ENCODE measurements at regions not wholly inside any gene's neighbourhood (a gene's known extent, or its start where the extent isn't known, plus 50 kb on each side); places are given as distances from the start of the nearest gene placed in this dataset.

DNA sequence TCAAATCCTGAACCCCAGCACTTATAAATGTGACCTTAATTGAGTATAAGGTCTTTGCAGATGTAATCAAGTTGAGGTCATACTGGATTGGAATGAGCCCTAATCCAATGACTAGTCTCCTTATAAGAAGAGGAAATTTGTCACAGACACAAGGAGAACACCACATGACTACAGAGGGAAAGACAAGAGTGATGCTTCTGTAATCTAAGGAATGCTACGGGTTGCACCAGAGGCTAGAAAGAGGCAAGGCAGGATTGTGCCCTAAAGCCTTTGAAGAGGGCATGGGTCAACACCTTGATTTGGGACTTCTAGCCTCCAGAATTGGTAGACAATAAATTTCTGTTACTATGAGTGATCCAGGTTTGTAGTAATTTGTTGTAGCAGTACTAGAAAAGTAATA is 135.0 kb downstream of the FOXG1 start:
- no peaks in the 10 kb centered on the region for H3K4me1 Mint-ChIP-seq
- H3K9me3 Mint-ChIP-seq = peaks cover 0 to 35% (median 11%) of the 10 kb centered on the region in 6 donors
- no peak overlapping the region for H3K27ac Mint-ChIP-seq
- no peak for DNase-seq
- no peaks in the 10 kb centered on the region for H3K36me3 Mint-ChIP-seq
- peaks cover 0 to 5% (median 1%) of the 10 kb centered on the region in 3 donors for H3K27me3 Mint-ChIP-seq (ENCODE audit: low read depth in 3 of 3)
- H3K4me3 Mint-ChIP-seq = no peak overlapping the region

DNA sequence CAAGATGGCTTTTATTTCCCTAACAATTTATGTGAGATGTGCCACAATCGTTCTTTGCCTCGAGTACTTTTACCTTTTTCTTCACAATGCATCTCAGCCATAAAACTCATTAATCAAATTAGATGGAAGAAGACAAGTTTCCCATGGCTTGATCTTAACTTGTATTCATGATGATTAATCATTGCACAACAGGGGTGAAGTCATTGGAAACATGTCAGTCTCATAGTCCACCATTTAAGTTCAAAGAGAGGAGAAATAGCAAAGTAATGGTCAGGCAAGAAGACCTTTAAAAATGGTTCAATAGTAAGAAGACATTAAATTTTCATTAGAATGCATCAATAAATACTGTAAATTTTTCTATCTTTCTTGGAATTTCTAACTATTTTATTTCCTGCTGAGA is 136.3 kb downstream of the FOXG1 start:
- Mint-ChIP-seq H3K36me3 (no peaks in the 10 kb centered on the region), H3K4me3 (no peak overlapping the region), H3K9me3 (peaks cover 2 to 43% (median 20%) of the 10 kb centered on the region in 6 donors), H3K27ac (no peak overlapping the region), H3K27me3 (ENCODE audit: low read depth in 3 of 3) (peaks cover 0 to 5% (median 1%) of the 10 kb centered on the region in 3 donors), H3K4me1 (no peaks in the 10 kb centered on the region)
- DNase-seq = no peak

DNA sequence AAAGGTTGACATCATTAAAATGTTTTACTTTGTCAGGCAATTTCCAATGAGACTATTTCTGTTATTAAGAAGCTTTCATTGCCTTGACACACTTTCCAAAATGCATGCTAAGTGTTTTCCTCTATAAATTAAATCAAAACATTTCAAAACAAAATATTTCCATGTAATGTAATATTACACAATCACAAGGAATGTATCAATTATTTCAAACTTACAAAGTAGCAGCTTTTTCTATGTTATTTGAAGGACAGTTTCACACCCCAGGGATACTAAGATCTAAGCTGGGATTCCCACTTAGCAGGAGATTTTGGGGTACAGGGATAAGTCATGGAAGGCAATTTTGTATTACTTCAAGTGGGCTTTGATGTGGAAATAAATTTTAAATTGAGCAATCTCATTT is 144.9 kb downstream of the FOXG1 start:
- no peak overlapping the region for H3K27ac Mint-ChIP-seq
- H3K27me3 Mint-ChIP-seq (ENCODE audit: low read depth in 3 of 3) = peaks cover 0 to 2% (median 0%) of the 10 kb centered on the region in 3 donors
- no peak for DNase-seq
- H3K9me3 Mint-ChIP-seq = peaks cover 21 to 66% (median 42%) of the 10 kb centered on the region in 6 donors
- H3K36me3 Mint-ChIP-seq = no peaks in the 10 kb centered on the region
- no peak overlapping the region for H3K4me3 Mint-ChIP-seq
- no peaks in the 10 kb centered on the region for H3K4me1 Mint-ChIP-seq

DNA sequence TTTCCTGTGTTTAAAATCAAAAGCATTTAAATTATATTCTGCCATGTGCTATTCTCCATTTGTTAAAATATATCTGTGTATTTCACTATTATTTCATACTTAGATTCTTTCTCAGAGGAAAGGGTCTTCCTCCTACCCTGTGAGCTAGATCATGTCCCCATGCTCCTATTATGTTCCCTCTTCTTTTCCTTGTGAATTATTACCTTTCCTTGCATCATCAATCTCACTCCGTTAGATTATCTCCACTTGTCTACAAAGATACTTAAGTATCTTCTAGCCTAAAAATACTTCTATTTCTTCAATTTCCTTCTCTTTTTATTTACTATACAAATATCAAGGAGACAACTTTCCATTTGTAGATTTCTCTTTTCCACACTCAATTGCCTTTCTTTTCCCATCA is 146.5 kb downstream of the FOXG1 start:
- DNase-seq = no peak
- Mint-ChIP-seq H3K27ac (no peak overlapping the region), H3K9me3 (peaks cover 22 to 69% (median 36%) of the 10 kb centered on the region in 6 donors), H3K4me3 (no peak overlapping the region), H3K4me1 (no peaks in the 10 kb centered on the region), H3K36me3 (no peaks in the 10 kb centered on the region), H3K27me3 (ENCODE audit: low read depth in 3 of 3) (peaks cover 0 to 2% (median 0%) of the 10 kb centered on the region in 3 donors)

DNA sequence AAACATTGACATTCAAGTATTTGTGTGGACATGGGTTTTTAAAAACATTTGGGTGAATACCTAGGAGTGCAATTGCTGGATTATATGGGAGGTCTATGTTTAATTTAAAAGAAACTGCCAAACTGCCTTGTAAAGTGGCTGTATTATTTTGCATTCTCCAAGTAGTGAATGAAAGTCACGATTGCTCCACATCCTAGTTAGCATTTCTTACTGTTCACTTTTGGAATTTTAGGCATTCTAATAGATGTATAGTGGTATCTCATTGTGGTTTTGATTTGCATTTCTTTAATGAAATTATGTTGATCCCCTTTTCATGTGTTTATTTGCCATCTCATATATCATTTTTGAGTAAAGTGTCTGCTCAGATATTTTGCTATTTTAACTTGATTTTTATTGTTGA is 159.5 kb downstream of the FOXG1 start:
- DNase-seq = no peak
- no peaks in the 10 kb centered on the region for H3K36me3 Mint-ChIP-seq
- no peaks in the 10 kb centered on the region for H3K4me1 Mint-ChIP-seq
- no peaks in the 10 kb centered on the region for H3K27me3 Mint-ChIP-seq (ENCODE audit: low read depth in 3 of 3)
- H3K4me3 Mint-ChIP-seq = no peak overlapping the region
- no peak overlapping the region for H3K27ac Mint-ChIP-seq
- H3K9me3 Mint-ChIP-seq = peaks cover 10 to 54% (median 13%) of the 10 kb centered on the region in 6 donors

DNA sequence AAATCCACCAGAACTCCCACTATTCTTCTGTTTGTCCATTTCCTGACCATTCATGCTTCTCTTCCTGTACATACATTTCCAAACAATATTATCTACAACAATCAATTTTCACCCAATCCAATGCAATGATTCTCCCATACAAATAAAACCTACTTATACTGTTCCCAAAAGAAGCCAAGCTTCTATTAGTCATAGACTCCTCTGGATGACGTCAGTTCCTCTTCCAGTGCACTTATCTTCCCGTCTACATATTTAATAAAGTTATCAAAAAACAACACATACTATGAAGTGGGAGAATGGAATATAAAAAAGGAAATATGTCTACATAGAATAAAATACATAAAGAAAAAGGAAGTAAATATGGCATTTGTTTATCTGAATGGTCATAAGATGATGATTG is 165.4 kb downstream of the FOXG1 start:
- no peak overlapping the region for H3K4me3 Mint-ChIP-seq
- H3K27ac Mint-ChIP-seq = no peak overlapping the region
- H3K27me3 Mint-ChIP-seq (ENCODE audit: low read depth in 3 of 3) = no peaks in the 10 kb centered on the region
- H3K9me3 Mint-ChIP-seq = peaks cover 12 to 61% (median 27%) of the 10 kb centered on the region in 6 donors
- no peak for DNase-seq
- no peaks in the 10 kb centered on the region for H3K4me1 Mint-ChIP-seq
- no peaks in the 10 kb centered on the region for H3K36me3 Mint-ChIP-seq

DNA sequence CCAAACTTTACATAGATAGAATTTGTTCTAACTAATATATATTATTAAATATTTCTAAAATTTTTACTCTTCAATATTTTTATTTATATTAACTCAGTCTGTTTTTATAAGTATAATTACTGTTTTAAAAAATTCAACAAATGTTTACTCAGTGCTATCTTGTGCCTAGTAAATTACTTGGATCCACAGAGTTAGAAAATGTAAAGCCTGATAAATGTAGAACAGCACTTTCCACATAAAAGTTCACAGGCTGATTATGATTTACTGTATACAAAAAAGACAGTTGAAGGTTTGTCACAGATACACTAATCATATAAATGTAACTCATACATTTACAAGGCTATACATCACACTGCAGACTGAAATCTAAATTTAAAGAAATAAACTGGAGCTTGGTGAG is 170.0 kb downstream of the FOXG1 start:
- H3K9me3 Mint-ChIP-seq = peaks cover 9 to 40% (median 26%) of the 10 kb centered on the region in 6 donors
- H3K4me1 Mint-ChIP-seq = no peaks in the 10 kb centered on the region
- no peaks in the 10 kb centered on the region for H3K36me3 Mint-ChIP-seq
- no peak overlapping the region for H3K27ac Mint-ChIP-seq
- H3K27me3 Mint-ChIP-seq (ENCODE audit: low read depth in 3 of 3) = no peaks in the 10 kb centered on the region
- H3K4me3 Mint-ChIP-seq = no peak overlapping the region
- no peak for DNase-seq

DNA sequence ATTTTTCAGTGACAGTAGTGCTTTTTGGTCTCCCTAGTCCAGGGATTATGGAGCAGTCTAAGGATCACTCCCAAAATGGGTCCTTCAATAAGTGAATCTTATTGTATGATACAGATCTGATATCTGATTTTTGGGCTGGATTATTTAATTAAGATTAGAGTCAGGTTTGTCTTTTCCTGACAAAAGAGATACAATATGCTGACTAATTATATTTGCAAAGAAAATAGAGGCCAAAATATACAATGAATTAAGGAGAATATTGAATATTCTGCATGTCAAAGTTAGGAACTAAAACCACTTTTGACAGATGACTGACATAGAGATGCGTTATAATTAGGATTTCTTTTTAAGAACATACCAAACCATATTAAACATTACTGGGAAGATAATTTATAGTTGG is 175.2 kb downstream of the FOXG1 start:
- Mint-ChIP-seq H3K4me3 (no peak overlapping the region), H3K27ac (no peak overlapping the region), H3K9me3 (peaks cover 3 to 30% (median 20%) of the 10 kb centered on the region in 6 donors), H3K27me3 (ENCODE audit: low read depth in 3 of 3) (no peaks in the 10 kb centered on the region), H3K36me3 (no peaks in the 10 kb centered on the region), H3K4me1 (no peaks in the 10 kb centered on the region)
- no peak for DNase-seq

DNA sequence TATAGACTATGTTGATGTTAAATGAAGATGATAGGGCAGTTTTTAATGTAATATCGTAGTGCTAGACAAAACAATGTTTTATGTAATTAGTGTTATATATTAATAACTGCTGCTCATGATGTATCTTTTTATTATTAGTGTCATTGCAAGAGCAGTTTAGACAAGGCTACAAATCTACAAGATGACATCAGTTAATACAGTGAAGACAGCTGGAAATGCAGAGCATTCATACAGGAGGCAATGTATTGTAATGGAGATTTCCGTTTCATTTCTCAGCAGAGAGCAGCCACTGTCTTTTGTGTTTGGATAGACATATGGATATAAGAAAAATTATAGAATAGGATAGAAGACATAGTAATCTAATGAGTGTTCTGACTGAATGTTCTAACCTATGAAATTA is 178.0 kb downstream of the FOXG1 start:
- H3K36me3 Mint-ChIP-seq = no peaks in the 10 kb centered on the region
- H3K27ac Mint-ChIP-seq = no peak overlapping the region
- H3K4me1 Mint-ChIP-seq = no peaks in the 10 kb centered on the region
- no peak for DNase-seq
- no peaks in the 10 kb centered on the region for H3K27me3 Mint-ChIP-seq (ENCODE audit: low read depth in 3 of 3)
- H3K9me3 Mint-ChIP-seq = peaks cover 1 to 37% (median 25%) of the 10 kb centered on the region in 6 donors
- H3K4me3 Mint-ChIP-seq = no peak overlapping the region

DNA sequence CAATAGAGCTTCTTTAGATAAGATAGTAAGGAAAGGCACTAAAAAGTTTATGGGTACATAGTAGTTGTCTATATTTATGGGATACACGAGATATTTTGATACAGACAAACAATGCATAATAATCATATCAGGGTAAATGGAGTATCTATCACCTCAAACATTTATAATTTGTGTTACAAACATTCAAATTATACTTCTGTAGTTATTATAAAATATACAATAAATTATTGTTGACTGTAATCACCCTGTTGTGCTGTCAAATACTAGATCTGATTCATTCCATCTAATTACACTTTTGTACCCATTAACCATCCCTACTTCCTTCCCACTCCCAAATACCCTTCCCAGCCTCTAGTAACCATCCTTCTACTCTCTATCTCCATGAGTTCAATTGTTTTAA is 179.7 kb downstream of the FOXG1 start:
- Mint-ChIP-seq H3K27ac (no peak overlapping the region), H3K36me3 (no peaks in the 10 kb centered on the region), H3K9me3 (peaks cover 1 to 48% (median 34%) of the 10 kb centered on the region in 6 donors), H3K27me3 (ENCODE audit: low read depth in 3 of 3) (no peaks in the 10 kb centered on the region), H3K4me1 (no peaks in the 10 kb centered on the region), H3K4me3 (no peak overlapping the region)
- no peak for DNase-seq

DNA sequence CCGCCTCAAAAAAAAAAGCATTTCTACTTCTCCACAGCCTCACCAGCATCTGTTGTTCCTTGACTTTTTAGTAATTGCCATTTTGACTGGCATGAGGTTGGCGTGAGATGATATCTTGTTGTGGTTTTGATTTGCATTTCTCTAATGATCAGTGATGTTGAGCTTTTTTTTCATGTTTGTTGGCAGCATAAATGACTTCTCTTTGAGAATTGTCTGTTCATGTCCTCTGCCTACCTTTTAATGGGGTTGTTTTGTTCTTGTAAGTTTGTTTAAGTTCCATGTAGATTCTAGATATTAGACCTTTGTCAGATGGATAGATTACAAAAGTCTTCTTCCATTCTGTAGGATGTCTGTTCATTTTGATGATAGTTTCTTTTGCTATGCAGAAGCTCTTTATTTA is 182.9 kb downstream of the FOXG1 start:
- Mint-ChIP-seq H3K4me1 (no peaks in the 10 kb centered on the region), H3K27ac (no peak overlapping the region), H3K4me3 (no peak overlapping the region), H3K36me3 (no peaks in the 10 kb centered on the region), H3K27me3 (ENCODE audit: low read depth in 3 of 3) (peaks cover 0 to 2% (median 0%) of the 10 kb centered on the region in 3 donors), H3K9me3 (peaks cover 4 to 61% (median 30%) of the 10 kb centered on the region in 6 donors)
- no peak for DNase-seq

DNA sequence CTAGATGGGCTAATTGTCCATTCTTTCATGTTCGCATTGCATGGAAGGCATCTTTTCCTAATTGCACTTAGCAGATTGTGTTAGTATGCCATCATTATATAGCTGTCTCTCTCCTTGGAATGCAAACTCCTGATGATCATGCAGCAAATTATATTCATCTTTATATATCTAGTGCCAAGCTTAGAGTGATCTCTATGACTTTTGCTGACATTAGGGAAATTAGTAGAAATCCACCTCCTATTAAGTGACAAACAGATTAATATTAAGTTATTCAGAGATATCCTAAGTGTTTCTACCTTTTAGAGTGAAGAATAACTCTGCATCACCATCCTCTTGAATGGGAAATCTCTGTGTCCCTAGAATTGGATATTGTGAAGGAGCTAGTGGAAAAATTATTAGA is 185.6 kb downstream of the FOXG1 start:
- no peak for DNase-seq
- no peaks in the 10 kb centered on the region for H3K4me1 Mint-ChIP-seq
- H3K27ac Mint-ChIP-seq = no peak overlapping the region
- peaks cover 7 to 62% (median 36%) of the 10 kb centered on the region in 6 donors for H3K9me3 Mint-ChIP-seq
- H3K36me3 Mint-ChIP-seq = peaks cover 0 to 6% (median 0%) of the 10 kb centered on the region in 3 donors
- no peak overlapping the region for H3K4me3 Mint-ChIP-seq
- peaks cover 0 to 2% (median 0%) of the 10 kb centered on the region in 3 donors for H3K27me3 Mint-ChIP-seq (ENCODE audit: low read depth in 3 of 3)

DNA sequence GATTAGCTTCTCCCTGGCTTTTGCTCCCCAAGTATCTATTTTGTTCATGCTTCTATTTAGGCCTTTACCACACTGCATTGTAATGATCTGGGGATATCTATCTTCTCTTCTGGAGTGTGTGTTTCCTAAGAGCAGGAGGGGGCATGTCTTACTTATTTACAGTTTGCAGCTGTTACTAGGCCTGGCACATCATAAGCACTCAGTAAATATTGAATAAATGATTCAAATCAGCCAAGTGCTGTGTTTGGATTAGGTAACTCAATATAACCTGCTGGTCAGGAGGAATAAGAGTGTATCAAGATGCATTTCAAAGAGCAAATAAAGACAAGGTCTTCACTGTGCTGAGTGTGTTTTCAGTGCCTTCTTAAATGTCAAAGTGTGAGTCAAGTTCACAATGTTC is 186.1 kb downstream of the FOXG1 start:
- Mint-ChIP-seq H3K4me1 (no peaks in the 10 kb centered on the region), H3K4me3 (no peak overlapping the region), H3K36me3 (peaks cover 0 to 8% (median 0%) of the 10 kb centered on the region in 3 donors), H3K9me3 (peaks cover 7 to 63% (median 34%) of the 10 kb centered on the region in 6 donors), H3K27me3 (ENCODE audit: low read depth in 3 of 3) (peaks cover 0 to 2% (median 1%) of the 10 kb centered on the region in 3 donors), H3K27ac (no peak overlapping the region)
- no peak for DNase-seq

DNA sequence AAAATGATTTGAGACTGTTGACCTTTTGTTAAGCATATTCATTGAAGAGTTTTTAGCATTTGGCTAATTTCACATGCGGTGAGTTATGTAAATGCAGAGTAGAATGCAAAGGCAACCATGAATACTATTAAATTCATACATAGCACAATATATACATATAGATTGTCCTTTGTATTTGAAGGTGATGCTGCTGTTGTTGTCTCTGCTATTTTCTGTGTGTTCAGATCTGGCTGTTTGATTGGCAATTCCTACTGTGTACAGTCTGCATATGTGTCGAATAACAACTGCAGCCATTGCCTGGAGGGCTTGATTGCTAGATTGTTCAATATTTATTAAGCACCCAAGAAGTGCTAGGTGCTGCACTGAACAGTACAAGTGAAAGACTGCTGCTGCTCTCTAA is 187.4 kb downstream of the FOXG1 start:
- no peak overlapping the region for H3K27ac Mint-ChIP-seq
- H3K36me3 Mint-ChIP-seq = peaks cover 0 to 8% (median 0%) of the 10 kb centered on the region in 3 donors
- peaks cover 5 to 72% (median 38%) of the 10 kb centered on the region in 6 donors for H3K9me3 Mint-ChIP-seq

More for the DNA sequence above, 187.4 kb downstream of the FOXG1 start:
- DNase-seq = no peak
- Mint-ChIP-seq H3K4me3 (no peak overlapping the region), H3K4me1 (no peaks in the 10 kb centered on the region), H3K27me3 (ENCODE audit: low read depth in 3 of 3) (peaks cover 0 to 5% (median 2%) of the 10 kb centered on the region in 3 donors)
